Activated T-cell treated with anti-CD3 and anti-CD28 coated beads for 4 hours (primary cell): ENCODE measurements at regions not wholly inside any gene's neighbourhood (a gene's known extent, or its start where the extent isn't known, plus 50 kb on each side); places are given as distances from the start of the nearest gene placed in this dataset.

Experiments
- DNase-seq: peaks from one replicate; pipeline ENCODE4 v3.0.0-alpha.2; 2020

- no peak for DNase-seq
Measured at GRCh38 chr6:145036848-145037567, 698.3 kb downstream of the EPM2A start.

- DNase-seq: no peak
Measured at GRCh38 chr6:145042559-145042958, 692.8 kb downstream of the EPM2A start.

GRCh38 chr6:145043926-145044500 lies 691.3 kb downstream of the EPM2A start:
- no peak for DNase-seq

GRCh38 chr6:145044641-145045246 lies 690.6 kb downstream of the EPM2A start:
- no peak for DNase-seq

- DNase-seq: no peak
Measured at GRCh38 chr6:145045582-145045981, 689.7 kb downstream of the EPM2A start.

GRCh38 chr6:145047891-145048290 lies 687.4 kb downstream of the EPM2A start:
- DNase-seq: no peak

- no peak for DNase-seq
Measured at GRCh38 chr6:145051661-145052060, 683.7 kb downstream of the EPM2A start.

- DNase-seq: no peak
Measured at GRCh38 chr6:145055567-145055966, 679.8 kb downstream of the EPM2A start.

- no peak for DNase-seq
Measured at GRCh38 chr6:145060714-145061113, 674.6 kb downstream of the EPM2A start.

GRCh38 chr6:145063091-145063490 lies 672.2 kb downstream of the EPM2A start:
- DNase-seq: no peak

GRCh38 chr6:145067430-145067829 lies 667.9 kb downstream of the EPM2A start:
- DNase-seq: no peak

GRCh38 chr6:145068577-145068976 lies 666.7 kb downstream of the EPM2A start:
- DNase-seq: no peak

- DNase-seq: no peak
Measured at GRCh38 chr6:145069966-145070365, 665.4 kb downstream of the EPM2A start.

GRCh38 chr6:145070791-145071190 lies 664.5 kb downstream of the EPM2A start:
- no peak for DNase-seq

- no peak for DNase-seq
Measured at GRCh38 chr6:145071836-145072235, 663.5 kb downstream of the EPM2A start.

GRCh38 chr6:145073811-145074210 lies 661.5 kb downstream of the EPM2A start:
- DNase-seq: no peak

- no peak for DNase-seq
Measured at GRCh38 chr6:145074805-145075204, 660.5 kb downstream of the EPM2A start.

- no peak for DNase-seq
Measured at GRCh38 chr6:145075425-145075824, 659.9 kb downstream of the EPM2A start.

- DNase-seq: no peak
Measured at GRCh38 chr6:145076115-145076841, 659.0 kb downstream of the EPM2A start.

- DNase-seq: no peak
Measured at GRCh38 chr6:145077382-145077781, 657.9 kb downstream of the EPM2A start.

- no peak for DNase-seq
Measured at GRCh38 chr6:145080651-145081050, 654.7 kb downstream of the EPM2A start.

- DNase-seq: no peak
Measured at GRCh38 chr6:145081677-145082076, 653.6 kb downstream of the EPM2A start.

GRCh38 chr6:145082359-145082758 lies 653.0 kb downstream of the EPM2A start:
- no peak for DNase-seq

- DNase-seq: no peak
Measured at GRCh38 chr6:145086197-145086596, 649.1 kb downstream of the EPM2A start.
